Left forelimb (tissue), 1 donor: ENCODE measurements at regions not wholly inside any gene's neighbourhood (a gene's known extent, or its start where the extent isn't known, plus 50 kb on each side); places are given as distances from the start of the nearest gene placed in this dataset.
"Not testable (repeated sequence)": the region's sequence is repeated elsewhere in the genome, so short reads cannot be mapped to it uniquely, and the experiment has no call there.

Source experiments
- DNase-seq: peaks from one replicate; pipeline ENCODE4 v3.0.0-alpha.2; 2018; ENCODE audit warnings: low spot score

GRCh38 chr9:102164247-102164646 is 425.8 kb upstream of the GRIN3A start:
- no peak for DNase-seq

- DNase-seq = not testable (repeated sequence)
Measured at GRCh38 chr9:102153081-102153480, 414.6 kb upstream of the GRIN3A start.

- DNase-seq = no peak
Measured at GRCh38 chr9:102135768-102136167, 397.3 kb upstream of the GRIN3A start.

GRCh38 chr9:102124465-102124864 is 386.0 kb upstream of the GRIN3A start:
- DNase-seq = no peak

GRCh38 chr9:102114557-102114956 is 376.1 kb upstream of the GRIN3A start:
- DNase-seq = no peak

- no peak for DNase-seq
Measured at GRCh38 chr9:102113191-102113590, 374.7 kb upstream of the GRIN3A start.

GRCh38 chr9:102106439-102106838 is 368.0 kb upstream of the GRIN3A start:
- DNase-seq = no peak

- no peak for DNase-seq
Measured at GRCh38 chr9:102101723-102102122, 363.3 kb upstream of the GRIN3A start.

- DNase-seq = no peak
Measured at GRCh38 chr9:102087141-102087540, 348.7 kb upstream of the GRIN3A start.

- DNase-seq = no peak
Measured at GRCh38 chr9:102085548-102085947, 347.1 kb upstream of the GRIN3A start.

- no peak for DNase-seq
Measured at GRCh38 chr9:102072059-102072764, 333.8 kb upstream of the GRIN3A start.

GRCh38 chr9:102069969-102070368 is 331.5 kb upstream of the GRIN3A start:
- DNase-seq = no peak

- no peak for DNase-seq
Measured at GRCh38 chr9:102054811-102055210, 316.4 kb upstream of the GRIN3A start.

GRCh38 chr9:102049586-102050246 is 311.3 kb upstream of the GRIN3A start:
- DNase-seq = no peak

- no peak for DNase-seq
Measured at GRCh38 chr9:102047549-102047948, 309.1 kb upstream of the GRIN3A start.

- no peak for DNase-seq
Measured at GRCh38 chr9:102044133-102044532, 305.7 kb upstream of the GRIN3A start.

GRCh38 chr9:102038006-102038405 is 299.6 kb upstream of the GRIN3A start:
- DNase-seq = no peak

- no peak for DNase-seq
Measured at GRCh38 chr9:102035929-102036328, 297.5 kb upstream of the GRIN3A start.

GRCh38 chr9:102032614-102033013 is 294.2 kb upstream of the GRIN3A start:
- no peak for DNase-seq

- DNase-seq = no peak
Measured at GRCh38 chr9:102000956-102001355, 262.5 kb upstream of the GRIN3A start.

GRCh38 chr9:101999441-101999840 is 261.0 kb upstream of the GRIN3A start:
- DNase-seq = no peak

- no peak for DNase-seq
Measured at GRCh38 chr9:101995231-101995630, 256.8 kb upstream of the GRIN3A start.

- DNase-seq = no peak
Measured at GRCh38 chr9:101993771-101994170, 255.3 kb upstream of the GRIN3A start.

GRCh38 chr9:101991926-101992325 is 253.5 kb upstream of the GRIN3A start:
- DNase-seq = no peak
